Kidney epithelial cell (primary cell): ENCODE measurements at regions not wholly inside any gene's neighbourhood (a gene's known extent, or its start where the extent isn't known, plus 50 kb on each side); places are given as distances from the start of the nearest gene placed in this dataset.

Experiments used
- DNase-seq: peaks from one replicate; pipeline ENCODE4 v3.0.0-alpha.2; 2010; ENCODE audit warnings: low read depth
- H3K27me3 ChIP-seq: 2 replicates; pipeline ENCODE4 v1.6.0; 2011; ENCODE audit warnings: low read length; ENCODE audit not compliant: control insufficient read depth, insufficient read depth
- H3K36me3 ChIP-seq: 2 replicates; pipeline ENCODE4 v1.5.1; 2011; ENCODE audit warnings: low read length; ENCODE audit not compliant: control insufficient read depth, insufficient read depth
- H3K4me3 ChIP-seq: 2 replicates; pipeline ENCODE4 v1.5.1; 2011; ENCODE audit warnings: low read depth, mild to moderate bottlenecking, control low read depth, low read length
- TF ChIP-seq, protein P1 (sequence below): IDR thresholded peaks from 2 replicates; pipeline ENCODE4 v1.5.1; 2011; ENCODE audit warnings: mild to moderate bottlenecking, moderate library complexity, low read length, control low read depth, inconsistent platforms; ENCODE audit not compliant: insufficient read depth, poor library complexity, severe bottlenecking

DNA sequence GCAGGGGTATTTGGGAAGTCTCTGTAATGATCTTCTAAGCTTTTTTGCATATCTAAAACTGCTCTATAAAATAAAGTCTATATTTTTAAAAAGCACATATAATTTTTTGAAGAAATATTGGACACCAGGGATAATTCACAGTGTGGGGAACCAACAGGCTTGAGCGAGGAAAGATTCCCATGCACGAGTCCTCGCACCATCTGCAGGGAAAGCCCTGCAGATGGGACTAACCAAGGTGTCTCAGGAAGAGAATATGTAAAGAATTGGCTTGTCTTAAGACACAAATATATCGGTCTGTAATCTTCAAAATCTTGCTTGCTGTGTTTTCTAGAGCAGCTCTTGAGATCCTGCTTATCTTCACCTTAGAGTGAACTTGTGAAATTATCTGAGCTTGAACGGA, 77.2 kb upstream of the SEMA6D start:
- Histone ChIP-seq H3K27me3 (no peaks in the 10 kb centered on the region), H3K36me3 (no peaks in the 10 kb centered on the region), H3K4me3 (no peak overlapping the region)
- TF ChIP-seq, protein P1, sequence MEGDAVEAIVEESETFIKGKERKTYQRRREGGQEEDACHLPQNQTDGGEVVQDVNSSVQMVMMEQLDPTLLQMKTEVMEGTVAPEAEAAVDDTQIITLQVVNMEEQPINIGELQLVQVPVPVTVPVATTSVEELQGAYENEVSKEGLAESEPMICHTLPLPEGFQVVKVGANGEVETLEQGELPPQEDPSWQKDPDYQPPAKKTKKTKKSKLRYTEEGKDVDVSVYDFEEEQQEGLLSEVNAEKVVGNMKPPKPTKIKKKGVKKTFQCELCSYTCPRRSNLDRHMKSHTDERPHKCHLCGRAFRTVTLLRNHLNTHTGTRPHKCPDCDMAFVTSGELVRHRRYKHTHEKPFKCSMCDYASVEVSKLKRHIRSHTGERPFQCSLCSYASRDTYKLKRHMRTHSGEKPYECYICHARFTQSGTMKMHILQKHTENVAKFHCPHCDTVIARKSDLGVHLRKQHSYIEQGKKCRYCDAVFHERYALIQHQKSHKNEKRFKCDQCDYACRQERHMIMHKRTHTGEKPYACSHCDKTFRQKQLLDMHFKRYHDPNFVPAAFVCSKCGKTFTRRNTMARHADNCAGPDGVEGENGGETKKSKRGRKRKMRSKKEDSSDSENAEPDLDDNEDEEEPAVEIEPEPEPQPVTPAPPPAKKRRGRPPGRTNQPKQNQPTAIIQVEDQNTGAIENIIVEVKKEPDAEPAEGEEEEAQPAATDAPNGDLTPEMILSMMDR, result no peak
- no peak for DNase-seq

GRCh38 chr15:47640901-47641300, 76.4 kb upstream of the SEMA6D start:
- Histone ChIP-seq H3K36me3 (no peaks in the 10 kb centered on the region), H3K27me3 (no peaks in the 10 kb centered on the region), H3K4me3 (no peak overlapping the region)
- TF ChIP-seq, protein P1, result no peak
- DNase-seq, result no peak

GRCh38 chr15:47644722-47645121, 72.6 kb upstream of the SEMA6D start:
- no peaks in the 10 kb centered on the region for H3K36me3 ChIP-seq
- H3K4me3 ChIP-seq, result no peak overlapping the region
- no peak for DNase-seq
- TF ChIP-seq, protein P1, result no peak
- H3K27me3 ChIP-seq, result no peaks in the 10 kb centered on the region

GRCh38 chr15:47650564-47650963, 66.7 kb upstream of the SEMA6D start:
- TF ChIP-seq, protein P1, result no peak
- Histone ChIP-seq H3K36me3 (no peaks in the 10 kb centered on the region), H3K4me3 (no peak overlapping the region), H3K27me3 (no peaks in the 10 kb centered on the region)
- no peak for DNase-seq

GRCh38 chr15:47652328-47652727, 65.0 kb upstream of the SEMA6D start:
- no peak for DNase-seq
- no peaks in the 10 kb centered on the region for H3K36me3 ChIP-seq
- no peaks in the 10 kb centered on the region for H3K27me3 ChIP-seq
- TF ChIP-seq, protein P1, result no peak
- H3K4me3 ChIP-seq, result no peak overlapping the region

DNA sequence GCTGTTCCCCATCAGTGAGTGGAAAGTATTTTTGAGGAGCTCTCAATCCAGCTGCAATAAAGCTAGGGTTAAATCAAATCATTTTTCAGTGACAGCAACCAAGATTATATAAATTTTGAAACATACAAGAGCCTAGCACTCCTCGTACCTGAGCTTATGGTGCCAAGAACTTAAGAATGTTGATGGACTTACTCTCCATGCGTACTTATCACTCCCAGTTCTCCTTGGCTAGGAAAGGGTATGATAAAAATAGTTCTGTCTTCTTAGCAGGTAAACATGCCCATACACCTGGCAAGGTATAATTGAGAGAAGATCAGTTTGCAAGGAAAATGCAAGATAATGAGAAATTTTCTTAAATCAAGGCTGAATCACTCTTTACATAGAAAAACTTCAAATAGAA, 64.5 kb upstream of the SEMA6D start:
- H3K36me3 ChIP-seq, result no peaks in the 10 kb centered on the region
- DNase-seq, result no peak
- TF ChIP-seq, protein P1, result no peak
- H3K27me3 ChIP-seq, result no peaks in the 10 kb centered on the region
- no peak overlapping the region for H3K4me3 ChIP-seq
